ENCODE measurements at regions not wholly inside any gene's neighbourhood (a gene's known extent, or its start where the extent isn't known, plus 50 kb on each side); places are given as distances from the start of the nearest gene placed in this dataset.

DNA sequence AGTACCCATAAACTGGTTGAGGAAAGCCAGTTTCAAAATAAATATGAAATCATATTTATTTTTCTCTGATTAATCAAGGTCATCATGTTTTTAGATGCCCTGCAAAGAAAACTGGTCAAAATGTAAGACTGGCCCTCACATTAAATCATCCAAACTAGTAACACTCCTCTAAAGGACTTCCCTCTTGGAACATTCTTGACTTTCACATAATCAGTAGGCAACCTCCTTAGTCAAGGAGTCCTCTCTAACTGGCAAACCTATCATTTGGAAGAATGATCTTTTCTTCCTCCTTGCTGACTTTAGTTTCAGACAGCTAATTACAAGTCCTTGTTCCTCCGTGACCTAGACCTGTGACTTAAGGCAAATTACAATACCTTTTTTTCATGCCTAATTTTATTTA, 82.5 kb upstream of the DCBLD2 start:
- H4K20me1 ChIP-seq (ENCODE audit: insufficient read depth, low read length), result no peaks in the 10 kb centered on the region
- H3K27me3 Mint-ChIP-seq (ENCODE audit: low read depth, unreplicated experiment), result no peaks in the 10 kb centered on the region
- H3K27ac Mint-ChIP-seq (ENCODE audit: unreplicated experiment), result peak overlapping the region; percentile 89
- TF ChIP-seq EZH2 (IDR thresholded peaks at IDR 0.05; ENCODE audit: insufficient read depth, low read length), result no peak
- TF ChIP-seq, protein P1, sequence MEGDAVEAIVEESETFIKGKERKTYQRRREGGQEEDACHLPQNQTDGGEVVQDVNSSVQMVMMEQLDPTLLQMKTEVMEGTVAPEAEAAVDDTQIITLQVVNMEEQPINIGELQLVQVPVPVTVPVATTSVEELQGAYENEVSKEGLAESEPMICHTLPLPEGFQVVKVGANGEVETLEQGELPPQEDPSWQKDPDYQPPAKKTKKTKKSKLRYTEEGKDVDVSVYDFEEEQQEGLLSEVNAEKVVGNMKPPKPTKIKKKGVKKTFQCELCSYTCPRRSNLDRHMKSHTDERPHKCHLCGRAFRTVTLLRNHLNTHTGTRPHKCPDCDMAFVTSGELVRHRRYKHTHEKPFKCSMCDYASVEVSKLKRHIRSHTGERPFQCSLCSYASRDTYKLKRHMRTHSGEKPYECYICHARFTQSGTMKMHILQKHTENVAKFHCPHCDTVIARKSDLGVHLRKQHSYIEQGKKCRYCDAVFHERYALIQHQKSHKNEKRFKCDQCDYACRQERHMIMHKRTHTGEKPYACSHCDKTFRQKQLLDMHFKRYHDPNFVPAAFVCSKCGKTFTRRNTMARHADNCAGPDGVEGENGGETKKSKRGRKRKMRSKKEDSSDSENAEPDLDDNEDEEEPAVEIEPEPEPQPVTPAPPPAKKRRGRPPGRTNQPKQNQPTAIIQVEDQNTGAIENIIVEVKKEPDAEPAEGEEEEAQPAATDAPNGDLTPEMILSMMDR (IDR thresholded peaks at IDR 0.05; ENCODE audit: insufficient read depth, low read depth, low read length), result no peak
- H3K4me3 ChIP-seq (ENCODE audit: insufficient read depth, low read depth, low read length), result peak overlapping the region; percentile 63
- no peaks in the 10 kb centered on the region for H3K36me3 Mint-ChIP-seq (ENCODE audit: low read depth, unreplicated experiment)
- DNase-seq (ENCODE audit: low read depth) (no peak), FAIRE-seq (no peak)
- peaks cover 45% of the 10 kb centered on the region for H3K4me1 Mint-ChIP-seq (ENCODE audit: low read depth, unreplicated experiment)
- no peak overlapping the region for H2AFZ ChIP-seq (ENCODE audit: low read depth, low read length)
- H3K9me3 ChIP-seq (ENCODE audit: insufficient read depth, low read depth, low read length), result no peaks in the 10 kb centered on the region
- H3K4me2 ChIP-seq (ENCODE audit: low read length), result peak overlapping the region; percentile 80
- H3K27me3 ChIP-seq (ENCODE audit: insufficient read depth, low read length), result no peaks in the 10 kb centered on the region
- H3K79me2 ChIP-seq (ENCODE audit: insufficient read depth, low read length), result peaks cover 62% of the 10 kb centered on the region
- peaks cover 44% of the 10 kb centered on the region for H3K4me1 ChIP-seq (ENCODE audit: insufficient read depth, low read length)
- H3K9ac ChIP-seq (ENCODE audit: low read length), result no peak overlapping the region
- H3K36me3 ChIP-seq (ENCODE audit: insufficient read depth, low read length), result no peaks in the 10 kb centered on the region
- peak overlapping the region; percentile 84 for H3K27ac ChIP-seq (ENCODE audit: low read depth, low read length)
- H3K4me3 Mint-ChIP-seq (ENCODE audit: unreplicated experiment), result peak overlapping the region; percentile 62
- no peaks in the 10 kb centered on the region for H3K9me3 Mint-ChIP-seq (ENCODE audit: unreplicated experiment)

DNA sequence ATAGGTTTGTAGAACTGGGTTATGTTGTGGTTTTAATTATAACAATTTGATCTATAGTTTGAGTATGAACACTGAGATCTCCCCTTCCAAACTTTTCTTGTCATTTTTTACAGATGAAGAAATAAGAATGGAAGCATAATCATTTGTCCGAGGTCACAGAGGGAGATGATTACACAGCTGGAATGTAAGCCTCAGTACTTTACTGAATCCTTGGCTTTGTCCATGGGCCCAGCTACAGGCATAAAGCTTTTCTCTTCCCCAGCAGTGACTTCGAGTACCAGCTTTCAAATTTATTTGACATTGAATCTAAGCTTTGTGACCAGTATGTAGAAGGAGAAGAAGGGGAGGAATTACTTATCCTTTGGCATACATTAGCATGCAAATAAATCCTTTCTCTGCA, 80.9 kb upstream of the DCBLD2 start:
- peak overlapping the region; percentile 84 for H3K27ac ChIP-seq (ENCODE audit: low read depth, low read length)
- peaks cover 65% of the 10 kb centered on the region for H3K79me2 ChIP-seq (ENCODE audit: insufficient read depth, low read length)
- H3K9ac ChIP-seq (ENCODE audit: low read length), result peak overlapping the region; percentile 81

DNA sequence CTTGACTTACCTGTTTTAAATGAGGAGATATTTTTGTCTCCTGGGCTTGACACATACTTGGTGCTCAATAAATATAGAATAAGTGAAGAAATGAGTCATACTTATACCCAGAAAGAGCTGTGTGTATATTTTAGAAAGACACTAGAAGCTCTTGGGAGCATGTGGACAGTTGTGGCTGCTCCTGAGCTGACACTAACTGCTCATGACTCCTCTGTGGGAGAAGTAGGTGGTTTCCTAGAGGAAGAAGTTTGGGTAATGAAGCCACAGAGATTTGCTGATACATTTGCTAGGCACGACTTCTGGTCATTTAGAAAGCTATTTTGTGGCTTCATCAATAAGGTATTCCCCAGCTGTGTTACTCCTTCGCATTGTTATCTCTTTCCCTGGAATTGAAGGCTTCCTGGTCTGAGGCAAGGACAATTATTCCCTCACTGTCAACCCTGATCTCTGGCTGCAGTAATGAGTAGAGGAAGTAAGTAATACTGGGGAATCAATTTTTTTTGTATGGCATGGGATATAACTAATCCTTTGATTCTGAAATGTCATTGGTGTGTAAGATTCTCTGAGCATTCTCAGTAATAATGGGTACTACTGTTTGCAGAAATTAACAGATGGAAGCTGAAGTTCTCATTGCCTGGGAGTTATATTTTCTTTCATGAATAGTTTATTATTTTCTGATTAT, 79.6 kb upstream of the DCBLD2 start:
- peak overlapping the region; percentile 87 for H3K27ac Mint-ChIP-seq (ENCODE audit: unreplicated experiment)
- peaks cover 52% of the 10 kb centered on the region for H3K4me1 ChIP-seq (ENCODE audit: insufficient read depth, low read length)
- H3K27me3 Mint-ChIP-seq (ENCODE audit: low read depth, unreplicated experiment), result no peaks in the 10 kb centered on the region
- H3K4me3 Mint-ChIP-seq (ENCODE audit: unreplicated experiment), result peak overlapping the region; percentile 81
- H3K36me3 Mint-ChIP-seq (ENCODE audit: low read depth, unreplicated experiment), result no peaks in the 10 kb centered on the region
- H3K27me3 ChIP-seq (ENCODE audit: insufficient read depth, low read length), result no peaks in the 10 kb centered on the region
- H3K36me3 ChIP-seq (ENCODE audit: insufficient read depth, low read length), result no peaks in the 10 kb centered on the region
- peak overlapping the region; percentile 84 for H3K27ac ChIP-seq (ENCODE audit: low read depth, low read length)
- peaks cover 66% of the 10 kb centered on the region for H3K79me2 ChIP-seq (ENCODE audit: insufficient read depth, low read length)
- H3K4me2 ChIP-seq (ENCODE audit: low read length), result peak overlapping the region; percentile 83
- H3K9ac ChIP-seq (ENCODE audit: low read length), result peak overlapping the region; percentile 81
- no peaks in the 10 kb centered on the region for H3K9me3 Mint-ChIP-seq (ENCODE audit: unreplicated experiment)
- no peak overlapping the region for H2AFZ ChIP-seq (ENCODE audit: low read depth, low read length)
- no peaks in the 10 kb centered on the region for H3K9me3 ChIP-seq (ENCODE audit: insufficient read depth, low read depth, low read length)
- peak; percentile 98 for DNase-seq (ENCODE audit: low read depth)
- peak overlapping the region; percentile 63 for H3K4me3 ChIP-seq (ENCODE audit: insufficient read depth, low read depth, low read length)
- peak; percentile 99 for FAIRE-seq
- no peaks in the 10 kb centered on the region for H4K20me1 ChIP-seq (ENCODE audit: insufficient read depth, low read length)
- TF ChIP-seq, protein P1 (IDR thresholded peaks at IDR 0.05; ENCODE audit: insufficient read depth, low read depth, low read length), result no peak
- TF ChIP-seq EZH2 (IDR thresholded peaks at IDR 0.05; ENCODE audit: insufficient read depth, low read length), result no peak
- H3K4me1 Mint-ChIP-seq (ENCODE audit: low read depth, unreplicated experiment), result peaks cover 56% of the 10 kb centered on the region

More for the DNA sequence above, 80.9 kb upstream of the DCBLD2 start:
- H3K4me3 ChIP-seq (ENCODE audit: insufficient read depth, low read depth, low read length), result peak overlapping the region; percentile 63
- peaks cover 58% of the 10 kb centered on the region for H3K4me1 ChIP-seq (ENCODE audit: insufficient read depth, low read length)
- H4K20me1 ChIP-seq (ENCODE audit: insufficient read depth, low read length), result no peaks in the 10 kb centered on the region
- no peaks in the 10 kb centered on the region for H3K27me3 ChIP-seq (ENCODE audit: insufficient read depth, low read length)
- DNase-seq (ENCODE audit: low read depth) (peak; percentile 44), FAIRE-seq (peak; percentile 47)
- H3K36me3 ChIP-seq (ENCODE audit: insufficient read depth, low read length), result no peaks in the 10 kb centered on the region
- Mint-ChIP-seq H3K4me3 (ENCODE audit: unreplicated experiment) (peak overlapping the region; percentile 85), H3K27ac (ENCODE audit: unreplicated experiment) (peak overlapping the region; percentile 22), H3K36me3 (ENCODE audit: low read depth, unreplicated experiment) (no peaks in the 10 kb centered on the region), H3K4me1 (ENCODE audit: low read depth, unreplicated experiment) (peaks cover 59% of the 10 kb centered on the region), H3K27me3 (ENCODE audit: low read depth, unreplicated experiment) (no peaks in the 10 kb centered on the region), H3K9me3 (ENCODE audit: unreplicated experiment) (no peaks in the 10 kb centered on the region)
- no peak overlapping the region for H2AFZ ChIP-seq (ENCODE audit: low read depth, low read length)
- H3K9me3 ChIP-seq (ENCODE audit: insufficient read depth, low read depth, low read length), result no peaks in the 10 kb centered on the region
- peak overlapping the region; percentile 83 for H3K4me2 ChIP-seq (ENCODE audit: low read length)
- TF ChIP-seq EZH2 (IDR thresholded peaks at IDR 0.05; ENCODE audit: insufficient read depth, low read length), result no peak
